ENCODE measurements at regions not wholly inside any gene's neighbourhood (a gene's known extent, or its start where the extent isn't known, plus 50 kb on each side); places are given as distances from the start of the nearest gene placed in this dataset.

- ChIA-PET RAD21 (ENCODE audit: low non-redundant PET in 1 of 2, low total read pairs in 2 of 2, uncharacterized antibody in 2 of 2, unreplicated experiment in 2 of 2) (no interaction called here), CTCF (no interaction called here), POLR2A (interaction anchor here (1.6 to 3.6 kb wide), 3 partner anchors 20 to 163 kb away, joined by 4 to 28 read pairs (median 21); partner anchors contain the start of gene IER5L)
- TF ChIP-seq CEBPB (IDR thresholded peaks at IDR 0.05; ENCODE audit: low read depth), result no peak
- TF ChIP-seq POLR2AphosphoS5 (IDR thresholded peaks at IDR 0.05; ENCODE audit: low read depth, low read length), result no peak
- no peak for TF ChIP-seq ZNF274 (IDR thresholded peaks at IDR 0.05; ENCODE audit: low read depth, low read length)
- no peak for TF ChIP-seq EGR1 (IDR thresholded peaks at IDR 0.05; ENCODE audit: low read depth)
- no peak for TF ChIP-seq RAD21 (IDR thresholded peaks at IDR 0.05; ENCODE audit: low read depth)
- TF ChIP-seq, protein P1, sequence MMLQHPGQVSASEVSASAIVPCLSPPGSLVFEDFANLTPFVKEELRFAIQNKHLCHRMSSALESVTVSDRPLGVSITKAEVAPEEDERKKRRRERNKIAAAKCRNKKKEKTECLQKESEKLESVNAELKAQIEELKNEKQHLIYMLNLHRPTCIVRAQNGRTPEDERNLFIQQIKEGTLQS (IDR thresholded peaks at IDR 0.05), result no peak
- no peak for TF ChIP-seq YY1 (IDR thresholded peaks at IDR 0.05; ENCODE audit: extremely low read depth, insufficient replicate concordance, low read depth, low read length)
- no peak for TF ChIP-seq EZH2 (IDR thresholded peaks at IDR 0.05)
- no peak for TF ChIP-seq SRF (IDR thresholded peaks at IDR 0.05; ENCODE audit: low read depth)
- TF ChIP-seq, protein P2, sequence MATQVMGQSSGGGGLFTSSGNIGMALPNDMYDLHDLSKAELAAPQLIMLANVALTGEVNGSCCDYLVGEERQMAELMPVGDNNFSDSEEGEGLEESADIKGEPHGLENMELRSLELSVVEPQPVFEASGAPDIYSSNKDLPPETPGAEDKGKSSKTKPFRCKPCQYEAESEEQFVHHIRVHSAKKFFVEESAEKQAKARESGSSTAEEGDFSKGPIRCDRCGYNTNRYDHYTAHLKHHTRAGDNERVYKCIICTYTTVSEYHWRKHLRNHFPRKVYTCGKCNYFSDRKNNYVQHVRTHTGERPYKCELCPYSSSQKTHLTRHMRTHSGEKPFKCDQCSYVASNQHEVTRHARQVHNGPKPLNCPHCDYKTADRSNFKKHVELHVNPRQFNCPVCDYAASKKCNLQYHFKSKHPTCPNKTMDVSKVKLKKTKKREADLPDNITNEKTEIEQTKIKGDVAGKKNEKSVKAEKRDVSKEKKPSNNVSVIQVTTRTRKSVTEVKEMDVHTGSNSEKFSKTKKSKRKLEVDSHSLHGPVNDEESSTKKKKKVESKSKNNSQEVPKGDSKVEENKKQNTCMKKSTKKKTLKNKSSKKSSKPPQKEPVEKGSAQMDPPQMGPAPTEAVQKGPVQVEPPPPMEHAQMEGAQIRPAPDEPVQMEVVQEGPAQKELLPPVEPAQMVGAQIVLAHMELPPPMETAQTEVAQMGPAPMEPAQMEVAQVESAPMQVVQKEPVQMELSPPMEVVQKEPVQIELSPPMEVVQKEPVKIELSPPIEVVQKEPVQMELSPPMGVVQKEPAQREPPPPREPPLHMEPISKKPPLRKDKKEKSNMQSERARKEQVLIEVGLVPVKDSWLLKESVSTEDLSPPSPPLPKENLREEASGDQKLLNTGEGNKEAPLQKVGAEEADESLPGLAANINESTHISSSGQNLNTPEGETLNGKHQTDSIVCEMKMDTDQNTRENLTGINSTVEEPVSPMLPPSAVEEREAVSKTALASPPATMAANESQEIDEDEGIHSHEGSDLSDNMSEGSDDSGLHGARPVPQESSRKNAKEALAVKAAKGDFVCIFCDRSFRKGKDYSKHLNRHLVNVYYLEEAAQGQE (IDR thresholded peaks at IDR 0.05; ENCODE audit: low read depth), result no peak
- TF ChIP-seq, protein P3, sequence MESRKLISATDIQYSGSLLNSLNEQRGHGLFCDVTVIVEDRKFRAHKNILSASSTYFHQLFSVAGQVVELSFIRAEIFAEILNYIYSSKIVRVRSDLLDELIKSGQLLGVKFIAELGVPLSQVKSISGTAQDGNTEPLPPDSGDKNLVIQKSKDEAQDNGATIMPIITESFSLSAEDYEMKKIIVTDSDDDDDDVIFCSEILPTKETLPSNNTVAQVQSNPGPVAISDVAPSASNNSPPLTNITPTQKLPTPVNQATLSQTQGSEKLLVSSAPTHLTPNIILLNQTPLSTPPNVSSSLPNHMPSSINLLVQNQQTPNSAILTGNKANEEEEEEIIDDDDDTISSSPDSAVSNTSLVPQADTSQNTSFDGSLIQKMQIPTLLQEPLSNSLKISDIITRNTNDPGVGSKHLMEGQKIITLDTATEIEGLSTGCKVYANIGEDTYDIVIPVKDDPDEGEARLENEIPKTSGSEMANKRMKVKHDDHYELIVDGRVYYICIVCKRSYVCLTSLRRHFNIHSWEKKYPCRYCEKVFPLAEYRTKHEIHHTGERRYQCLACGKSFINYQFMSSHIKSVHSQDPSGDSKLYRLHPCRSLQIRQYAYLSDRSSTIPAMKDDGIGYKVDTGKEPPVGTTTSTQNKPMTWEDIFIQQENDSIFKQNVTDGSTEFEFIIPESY (IDR thresholded peaks at IDR 0.05; ENCODE audit: extremely low read depth, insufficient replicate concordance, low read length), result no peak
- H3K9me3 ChIP-seq (ENCODE audit: control insufficient read depth in 1 of 2, insufficient read depth in 1 of 2, low read depth in 1 of 2, low read length in 2 of 2), result peaks cover 0 to under 1% of the 10 kb centered on the region in 2 experiments; a peak in 1 of 4 replicates
- H3K27me3 ChIP-seq (ENCODE audit: insufficient read depth, low read length), result no peaks in the 10 kb centered on the region
- no peak overlapping the region for H3K4me3 ChIP-seq (replicated peaks in 1 of 2; ENCODE audit: low read depth in 1 of 2, low read length in 2 of 2)
- BruUV-seq (replicated peaks), result no TSS peak
- H3K4me1 ChIP-seq (ENCODE audit: control insufficient read depth in 1 of 2, insufficient read depth in 2 of 2, low read length in 2 of 2), result peaks cover 54 to 72% of the 10 kb centered on the region in 2 experiments
- H2AFZ ChIP-seq (ENCODE audit: low read depth, low read length, poor library complexity, severe bottlenecking), result no peak overlapping the region
- no peaks in the 10 kb centered on the region for H4K20me1 ChIP-seq (ENCODE audit: insufficient read depth)
- ATAC-seq (no peak), DNase-seq (ENCODE audit: low read depth, low spot score) (no peak)
- no peaks in the 10 kb centered on the region for H3K9me2 ChIP-seq (ENCODE audit: insufficient read depth)
- intact Hi-C loops (cut with micrococcal nuclease), result no loop called here
- peak overlapping the region; percentile 89 for H3K4me2 ChIP-seq (ENCODE audit: low read length)
- H3K27ac ChIP-seq (ENCODE audit: low read depth, low read length), result peak overlapping the region; percentile 100
- no peaks in the 10 kb centered on the region for H3K79me2 ChIP-seq (ENCODE audit: insufficient read depth, low read length)
- H3K9ac ChIP-seq (ENCODE audit: low read length), result peak overlapping the region; percentile 76; the same call in 1 of the 2 replicates
- H3K36me3 ChIP-seq (ENCODE audit: control insufficient read depth in 1 of 2, insufficient read depth in 2 of 2, low read length in 2 of 2), result no peaks in the 10 kb centered on the region
Measured at GRCh38 chr9:129336601-129337331, 158.7 kb upstream of the IER5L start.
